H9 (cell line): ENCODE measurements at regions not wholly inside any gene's neighbourhood (a gene's known extent, or its start where the extent isn't known, plus 50 kb on each side); places are given as distances from the start of the nearest gene placed in this dataset.

Experiments
- DNase-seq: peaks from one replicate; pipeline ENCODE4 v3.0.0-alpha.2; 2017
- H2AFZ ChIP-seq: one replicate; pipeline ENCODE4 v1.6.1; 2013; ENCODE audit warnings: mild to moderate bottlenecking, low read length, control low read depth, moderate library complexity
- H2AK5ac ChIP-seq: 2 replicates; pipeline ENCODE4 v1.6.1; 2013; ENCODE audit warnings: low read length, control low read depth, mixed read lengths; ENCODE audit not compliant: insufficient read length
- H2BK120ac ChIP-seq: one replicate; pipeline ENCODE4 v1.6.1; 2013; ENCODE audit warnings: low read depth, mild to moderate bottlenecking, low read length, control low read depth, inconsistent platforms; ENCODE audit not compliant: poor library complexity, severe bottlenecking
- H2BK12ac ChIP-seq: 2 replicates; pipeline ENCODE4 v1.6.1; 2013; ENCODE audit warnings: low read length, control low read depth, mixed read lengths, low read depth; ENCODE audit not compliant: insufficient read length
- H2BK15ac ChIP-seq: 2 replicates; pipeline ENCODE4 v1.6.1; 2013; ENCODE audit warnings: low read depth, low read length, control low read depth
- H2BK20ac ChIP-seq: one replicate; pipeline ENCODE4 v1.6.1; 2013; ENCODE audit warnings: low read depth, mild to moderate bottlenecking, low read length, control low read depth, inconsistent platforms; ENCODE audit not compliant: poor library complexity, severe bottlenecking
- H2BK5ac ChIP-seq: 2 replicates; pipeline ENCODE4 v1.6.1; 2013; ENCODE audit warnings: low read length, control low read depth, mixed read lengths; ENCODE audit not compliant: insufficient read length
- H3K14ac ChIP-seq: 2 replicates; pipeline ENCODE4 v1.6.1; 2013; ENCODE audit warnings: low read length, control low read depth; ENCODE audit not compliant: insufficient read depth
- H3K18ac ChIP-seq: 2 replicates; pipeline ENCODE4 v1.6.1; 2013; ENCODE audit warnings: low read depth, mild to moderate bottlenecking, mixed read lengths, low read length, control low read depth; ENCODE audit not compliant: insufficient read length
- H3K23ac ChIP-seq: 2 replicates; pipeline ENCODE4 v1.6.1; 2013; ENCODE audit warnings: low read length, control low read depth, mixed read lengths, low read depth; ENCODE audit not compliant: insufficient read length
- H3K23me2 ChIP-seq: 2 replicates; pipeline ENCODE4 v1.6.1; 2013; ENCODE audit warnings: low read depth, mild to moderate bottlenecking, mixed read lengths, low read length, control low read depth; ENCODE audit not compliant: insufficient read length, poor library complexity, severe bottlenecking
- H3K27ac ChIP-seq: 2 replicates; pipeline ENCODE4 v1.5.1; 2013; ENCODE audit warnings: low read length, control low read depth, mixed read lengths, low read depth; ENCODE audit not compliant: insufficient read length
- H3K27me3 ChIP-seq: 2 replicates; pipeline ENCODE4 v1.6.1; 2013; ENCODE audit warnings: low read length, control low read depth, inconsistent platforms; ENCODE audit not compliant: insufficient read depth
- H3K4ac ChIP-seq: 2 replicates; pipeline ENCODE4 v1.6.1; 2013; ENCODE audit warnings: low read depth, mild to moderate bottlenecking, control low read depth, inconsistent platforms, low read length, moderate library complexity
- H3K4me1 ChIP-seq: 2 replicates; pipeline ENCODE4 v1.6.1; 2013; ENCODE audit warnings: low read length, control low read depth, inconsistent platforms; ENCODE audit not compliant: insufficient read depth
- H3K4me2 ChIP-seq: 2 replicates; pipeline ENCODE4 v1.6.1; 2013; ENCODE audit warnings: low read length, control low read depth, mixed read lengths; ENCODE audit not compliant: insufficient read length, insufficient read depth
- H3K56ac ChIP-seq: 2 replicates; pipeline ENCODE4 v1.6.1; 2013; ENCODE audit warnings: low read depth, mild to moderate bottlenecking, mixed read lengths, low read length, control low read depth; ENCODE audit not compliant: insufficient read length
- H3K79me1 ChIP-seq: 2 replicates; pipeline ENCODE4 v1.6.1; 2013; ENCODE audit warnings: low read depth, mild to moderate bottlenecking, moderate library complexity, low read length, control low read depth, inconsistent platforms; ENCODE audit not compliant: insufficient read depth, poor library complexity, severe bottlenecking
- H3K79me2 ChIP-seq: 2 replicates; pipeline ENCODE4 v1.6.1; 2013; ENCODE audit warnings: low read length, control low read depth, inconsistent platforms; ENCODE audit not compliant: insufficient read depth
- H3K9ac ChIP-seq: 2 replicates; pipeline ENCODE4 v1.6.1; 2013; ENCODE audit warnings: low read length, control low read depth, mixed read lengths; ENCODE audit not compliant: insufficient read length; ENCODE audit errors: extremely low read depth
- H3K9me3 ChIP-seq: one replicate; pipeline ENCODE4 v1.6.1; 2013; ENCODE audit warnings: low read depth, low read length, inconsistent platforms; ENCODE audit not compliant: control insufficient read depth
- H3T11ph ChIP-seq: one replicate; pipeline ENCODE4 v1.6.1; 2013; ENCODE audit warnings: mild to moderate bottlenecking, low read length, control low read depth, inconsistent platforms
- H4K20me1 ChIP-seq: one replicate; pipeline ENCODE4 v1.6.1; 2013; ENCODE audit not compliant: control insufficient read depth, insufficient read length, insufficient read depth
- H4K5ac ChIP-seq: 2 replicates; pipeline ENCODE4 v1.6.1; 2013; ENCODE audit warnings: low read depth, mild to moderate bottlenecking, mixed read lengths, low read length, control low read depth; ENCODE audit not compliant: insufficient read length
- H4K8ac ChIP-seq: replicated peaks from 2 replicates; pipeline ENCODE4 v1.6.1; 2013; ENCODE audit warnings: low read length, control low read depth, mixed read lengths, low read depth; ENCODE audit not compliant: insufficient read length
- H4K91ac ChIP-seq: 2 replicates; pipeline ENCODE4 v1.6.1; 2013; ENCODE audit warnings: low read depth, mild to moderate bottlenecking, moderate library complexity, mixed read lengths, low read length, control low read depth; ENCODE audit not compliant: insufficient read length
- H3K27ac Mint-ChIP-seq, 3 experiments: 2 replicates in 2 of 3; 3 replicates in 1 of 3; pipeline ENCODE4 v1.8.0; 2020 to 2021; ENCODE audit warnings: mixed read lengths in 3 of 3, mild to moderate bottlenecking in 1 of 3, moderate library complexity in 1 of 3
- H3K27me3 Mint-ChIP-seq: 2 replicates; pipeline ENCODE4 v1.8.0; 2021; ENCODE audit warnings: low read depth, mild to moderate bottlenecking, moderate library complexity, mixed read lengths
- H3K36me3 Mint-ChIP-seq, 3 experiments: 2 replicates in 2 of 3; 3 replicates in 1 of 3; pipeline ENCODE4 v1.8.0; 2020 to 2021; ENCODE audit warnings: low read depth in 3 of 3, mixed read lengths in 3 of 3; ENCODE audit not compliant: insufficient read depth in 1 of 3
- H3K4me1 Mint-ChIP-seq, 2 experiments: 2 replicates each; pipeline ENCODE4 v1.8.0; 2020; ENCODE audit warnings: mixed read lengths in 2 of 2
- H3K4me3 Mint-ChIP-seq, 2 experiments: 2 replicates in 1 of 2; 3 replicates in 1 of 2; pipeline ENCODE4 v1.8.0; 2020 to 2021; ENCODE audit warnings: mild to moderate bottlenecking in 2 of 2, mixed read lengths in 2 of 2, moderate library complexity in 1 of 2
- H3K9me3 Mint-ChIP-seq, 2 experiments: 2 replicates in 1 of 2; 3 replicates in 1 of 2; pipeline ENCODE4 v1.8.0; 2020; ENCODE audit warnings: mild to moderate bottlenecking in 2 of 2, mixed read lengths in 2 of 2, moderate library complexity in 1 of 2
- CTCF ChIP-seq: fragments of 200-600 bp; sonication (generic); conservative IDR thresholded peaks from 3 replicates; pipeline ENCODE4 v1.8.0; 2021; ENCODE audit warnings: antibody characterized with exemption, mild to moderate bottlenecking
- WGBS: extraction: QIAGEN DNeasy Blood & Tissue Kit; methylation state at CpG from one replicate; pipeline ENCODE4 v1.1.7; 2013; ENCODE audit warnings: missing lambda C conversion rate, low lambda C conversion rate, mixed read lengths; ENCODE audit not compliant: insufficient read length; ENCODE audit errors: extremely low coverage; 5-methylcytosine and 5-hydroxymethylcytosine counted together

- Mint-ChIP-seq H3K36me3 (no peaks in the 10 kb centered on the region), H3K27ac (no peak overlapping the region), H3K4me3 (no peak overlapping the region), H3K27me3 (peaks cover 16% of the 10 kb centered on the region), H3K9me3 (no peaks in the 10 kb centered on the region), H3K4me1 (peaks cover 21 to 26% of the 10 kb centered on the region in 2 experiments)
- Histone ChIP-seq H3K23me2 (peaks cover 6% of the 10 kb centered on the region), H3K4me1 (peaks cover 4% of the 10 kb centered on the region), H3K27ac (no peak overlapping the region), H3K23ac (no peak overlapping the region), H3K79me1 (no peaks in the 10 kb centered on the region), H4K91ac (no peak overlapping the region), H3T11ph (no peak overlapping the region), H3K4ac (no peak overlapping the region), H2BK12ac (no peak overlapping the region), H3K56ac (no peak overlapping the region), H4K5ac (no peak overlapping the region), H4K20me1 (no peaks in the 10 kb centered on the region), H2BK15ac (no peak overlapping the region), H2AK5ac (no peak overlapping the region), H2BK20ac (no peak overlapping the region), H3K18ac (no peak overlapping the region), H3K4me2 (no peak overlapping the region), H2AFZ (no peak overlapping the region), H3K9ac (no peak overlapping the region), H3K27me3 (no peaks in the 10 kb centered on the region), H3K14ac (no peak overlapping the region), H3K9me3 (no peaks in the 10 kb centered on the region), H2BK5ac (no peak overlapping the region), H3K79me2 (no peaks in the 10 kb centered on the region), H4K8ac (no peak overlapping the region), H2BK120ac (no peak overlapping the region)
- TF ChIP-seq CTCF, result no peak
- no peak for DNase-seq
- no CpG with 5 or more reads among the region's 1 CpG for WGBS
Observed at GRCh38 chr7:54885285-54885684, 126.3 kb upstream of the SEC61G start.
